Left renal pelvis (tissue), 4 donors: ENCODE measurements at regions not wholly inside any gene's neighbourhood (a gene's known extent, or its start where the extent isn't known, plus 50 kb on each side); places are given as distances from the start of the nearest gene placed in this dataset.

Experiments
- DNase-seq, 4 donors: peaks; one replicate each; pipeline ENCODE4 v3.0.0-alpha.2; 2013; ENCODE audit warnings: low read depth in 4 of 4, low spot score in 3 of 4

DNA sequence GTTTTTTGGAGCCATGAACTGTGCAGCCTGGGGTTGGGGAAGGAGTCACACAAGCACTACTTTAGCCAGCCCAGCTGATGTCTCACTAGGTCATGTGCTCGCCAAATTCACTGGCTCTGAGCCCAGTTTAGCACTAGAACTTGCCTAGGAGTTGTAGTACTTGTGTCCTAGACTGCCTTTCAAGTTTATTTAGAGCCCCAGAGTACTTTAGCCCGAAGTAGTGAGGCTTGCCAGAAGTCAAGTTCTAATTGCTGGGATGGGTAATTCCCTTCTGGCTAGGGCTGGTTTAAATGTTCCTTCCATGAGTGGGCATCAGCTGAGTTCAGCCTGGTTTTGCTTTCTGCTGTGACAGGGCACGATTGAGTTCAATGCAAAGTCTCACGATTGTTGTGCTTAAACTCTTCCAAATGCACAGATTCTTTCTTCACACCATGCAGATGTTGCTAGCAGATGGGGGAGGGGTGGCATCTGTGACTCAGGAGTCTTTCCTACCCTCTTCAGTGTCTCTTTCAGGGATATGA is 228.2 kb upstream of the ZPLD1 start:
- DNase-seq: no peak

DNA sequence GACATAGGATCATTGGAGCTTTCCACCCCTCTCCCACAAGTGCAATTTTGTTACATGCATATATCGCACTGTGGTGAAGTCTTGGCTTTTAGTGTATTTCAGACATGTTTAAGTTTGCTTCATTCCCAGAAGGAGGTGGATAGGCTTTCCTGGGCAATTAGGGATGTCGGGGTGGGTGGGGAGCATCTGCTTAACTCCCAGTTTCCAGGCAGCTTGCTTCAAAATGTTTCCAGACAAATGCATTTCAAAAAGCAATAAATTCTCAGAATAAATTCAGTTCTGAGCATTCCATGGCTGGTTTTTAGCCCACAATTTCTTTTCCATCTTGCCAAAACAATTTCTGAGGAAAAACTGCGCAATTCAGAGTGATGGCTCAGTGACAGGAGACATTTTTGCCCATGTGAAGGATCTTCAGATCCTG is 227.7 kb upstream of the ZPLD1 start:
- DNase-seq: no peak

DNA sequence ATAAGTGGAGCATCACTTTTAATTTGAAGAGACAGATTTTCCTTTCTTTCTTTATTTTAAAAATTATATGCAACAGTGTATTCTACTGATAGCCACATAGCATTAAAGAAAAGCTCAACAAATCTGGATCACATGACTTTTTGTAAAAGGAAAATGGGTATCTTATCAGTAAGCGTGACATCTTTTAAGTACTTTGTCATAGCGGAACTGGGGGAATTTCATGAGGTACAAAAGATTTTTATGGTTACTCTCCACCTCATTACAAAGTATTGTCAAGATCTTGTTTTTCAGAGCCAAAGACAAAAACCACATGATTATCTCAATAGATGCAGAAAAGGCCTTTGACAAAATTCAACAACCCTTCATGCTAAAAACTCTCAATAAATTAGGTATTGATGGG is 219.6 kb upstream of the ZPLD1 start:
- no peak for DNase-seq

DNA sequence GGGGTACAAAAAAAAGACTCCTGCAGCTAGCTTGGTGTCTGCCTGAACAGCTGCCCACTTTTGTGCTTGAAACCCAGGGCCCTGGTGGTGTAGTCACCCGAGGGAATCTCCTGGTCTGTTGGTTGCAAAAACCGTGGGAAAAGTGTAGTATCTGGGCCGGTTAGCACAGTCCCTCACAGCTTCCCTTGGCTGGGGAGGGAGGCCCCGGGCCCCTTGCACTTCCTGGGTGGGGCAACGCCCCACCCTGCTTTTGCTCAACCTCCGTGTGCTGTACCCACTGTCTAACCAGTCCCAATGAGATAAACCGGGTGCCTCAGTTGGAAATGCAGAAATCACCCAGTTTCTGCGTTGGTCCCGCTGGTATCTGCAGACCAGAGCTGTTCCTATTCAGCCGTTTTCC is 211.7 kb upstream of the ZPLD1 start:
- no peak for DNase-seq

DNA sequence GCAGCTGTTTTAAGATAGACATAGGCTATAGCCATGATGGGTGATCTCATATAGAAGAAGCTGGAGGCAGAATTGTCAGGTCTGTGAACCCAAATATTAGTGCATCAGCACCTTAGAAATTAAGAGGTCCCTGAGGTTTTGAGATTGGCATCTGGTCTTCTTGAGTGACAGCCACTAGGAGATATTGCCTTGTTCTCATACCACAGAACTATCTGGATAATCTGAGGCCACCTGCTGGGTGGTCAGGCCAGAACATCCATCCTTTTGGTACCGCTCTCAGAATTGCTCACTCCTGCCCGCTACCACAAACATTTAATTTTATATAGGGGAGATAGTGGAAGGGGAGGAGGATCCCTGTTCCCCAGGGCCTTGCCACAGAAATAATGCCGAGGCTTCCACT is 210.6 kb upstream of the ZPLD1 start:
- no peak for DNase-seq

DNA sequence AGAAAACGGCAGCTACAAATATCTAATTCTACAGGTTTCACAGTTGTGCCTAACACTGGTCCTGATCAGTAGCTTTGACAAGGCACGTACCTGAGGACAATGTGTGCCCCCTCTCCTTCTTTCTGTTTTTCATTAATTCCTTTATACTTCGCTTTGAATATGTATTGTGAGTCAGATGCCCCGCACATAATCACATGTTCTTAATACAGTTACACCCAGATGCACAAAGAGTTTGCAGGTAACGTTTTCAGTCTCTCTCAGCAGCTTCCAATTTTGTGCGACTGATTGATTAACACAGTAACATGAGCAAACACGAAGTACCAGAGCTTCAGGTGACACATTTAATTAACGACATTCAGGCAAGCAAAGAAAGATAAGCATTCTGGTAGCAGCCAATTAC is 209.8 kb upstream of the ZPLD1 start:
- no peak for DNase-seq

DNA sequence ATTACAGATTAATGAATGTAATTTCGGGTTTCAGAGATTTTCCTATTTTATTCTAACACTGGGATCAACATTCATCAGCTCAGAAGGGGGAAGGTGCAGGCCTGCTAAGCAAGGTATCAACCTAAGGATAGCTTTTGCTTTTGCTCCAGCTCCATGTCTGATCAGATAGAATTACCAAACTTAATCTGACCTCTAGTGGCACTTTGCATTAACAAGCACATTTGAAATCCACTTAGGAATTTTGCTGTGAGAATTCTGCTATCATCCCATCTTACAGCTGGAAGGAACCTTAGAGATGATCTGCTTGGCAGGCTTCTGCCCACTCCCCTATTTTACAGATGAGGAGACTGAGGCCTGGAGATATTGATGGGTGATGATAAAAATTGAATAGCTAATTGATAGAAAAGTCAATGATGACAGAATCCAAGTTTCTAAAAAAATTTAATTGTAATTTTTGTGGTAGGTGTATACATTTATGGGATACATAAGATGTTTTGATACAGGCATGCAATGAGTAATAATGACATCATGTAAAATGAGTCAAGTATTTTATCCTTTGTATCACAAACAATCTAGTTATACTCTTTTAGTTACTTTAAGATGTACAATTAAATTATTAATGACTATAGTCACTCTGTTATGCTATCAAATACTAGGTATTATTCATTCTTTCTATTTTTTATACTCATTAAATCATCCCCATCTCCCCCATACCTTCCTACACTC is 209.2 kb upstream of the ZPLD1 start:
- peak in 2 of 4 donors; percentile 40 to 49 for DNase-seq

DNA sequence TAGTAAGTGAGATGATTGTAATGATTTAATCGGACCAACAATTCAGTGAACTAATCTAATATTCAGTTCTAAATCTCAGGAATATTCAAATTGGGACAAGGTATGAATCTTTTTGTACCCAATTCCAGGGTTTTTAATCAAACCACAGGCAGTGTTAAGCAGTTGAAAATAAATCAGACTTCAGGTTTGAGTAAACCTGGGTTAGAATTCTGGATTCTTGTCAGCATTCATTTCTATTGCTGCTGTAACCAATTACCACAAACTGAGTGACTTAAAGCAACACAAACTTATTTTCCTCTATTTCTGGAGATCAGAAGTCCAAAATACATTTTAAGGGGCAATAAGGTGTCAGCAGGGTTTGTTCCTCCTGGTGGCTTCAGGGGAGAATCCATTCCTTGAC is 208.4 kb upstream of the ZPLD1 start:
- DNase-seq: no peak

DNA sequence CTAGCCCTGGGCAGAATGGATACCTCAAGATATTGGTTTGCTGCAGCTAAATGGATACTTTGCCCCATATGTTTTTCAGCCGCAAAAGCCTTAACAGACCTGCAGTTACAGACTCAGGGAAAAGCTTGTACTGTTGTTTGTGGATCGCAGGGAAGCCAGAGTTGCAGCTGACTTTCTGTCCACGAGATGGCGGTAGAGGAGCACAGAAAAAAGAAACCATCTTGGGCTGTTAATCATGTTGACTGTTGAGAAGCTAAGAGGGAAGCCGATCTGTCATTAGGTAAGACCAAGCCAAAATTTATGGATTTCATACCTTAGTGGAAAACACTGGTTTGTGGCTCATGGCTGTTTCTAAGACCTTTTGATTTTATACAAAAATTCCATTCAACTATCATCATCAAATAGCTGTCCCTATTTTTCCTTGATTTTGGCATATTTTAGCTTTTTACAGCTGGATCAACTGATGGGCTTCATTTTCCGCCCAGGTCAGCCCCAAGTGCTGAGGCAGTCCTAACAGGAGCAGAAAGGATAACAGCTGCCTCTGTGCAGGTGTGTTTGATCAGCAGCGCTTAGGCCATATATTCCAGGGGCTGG is 205.7 kb upstream of the ZPLD1 start:
- DNase-seq: peak; percentile 60 to 73 (median 70)

DNA sequence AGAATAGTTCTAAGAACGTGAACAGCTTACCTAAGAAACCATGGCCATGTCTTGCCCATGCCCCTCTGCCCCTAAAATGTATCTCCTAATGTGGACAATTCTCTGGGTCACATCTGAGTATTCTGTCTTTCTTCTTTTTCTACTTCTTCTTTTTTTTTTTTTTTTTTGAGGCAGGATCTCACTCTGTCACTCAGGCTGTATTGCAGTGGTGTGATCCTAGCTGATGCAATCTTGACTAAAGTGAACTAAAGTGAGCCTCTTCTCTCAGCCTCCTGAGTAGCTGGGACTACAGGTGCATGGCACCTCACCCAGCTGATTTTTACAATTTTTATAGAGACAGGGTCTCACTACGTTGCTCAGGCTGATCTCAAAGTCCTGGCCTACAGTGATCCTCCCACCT is 204.8 kb upstream of the ZPLD1 start:
- no peak for DNase-seq

DNA sequence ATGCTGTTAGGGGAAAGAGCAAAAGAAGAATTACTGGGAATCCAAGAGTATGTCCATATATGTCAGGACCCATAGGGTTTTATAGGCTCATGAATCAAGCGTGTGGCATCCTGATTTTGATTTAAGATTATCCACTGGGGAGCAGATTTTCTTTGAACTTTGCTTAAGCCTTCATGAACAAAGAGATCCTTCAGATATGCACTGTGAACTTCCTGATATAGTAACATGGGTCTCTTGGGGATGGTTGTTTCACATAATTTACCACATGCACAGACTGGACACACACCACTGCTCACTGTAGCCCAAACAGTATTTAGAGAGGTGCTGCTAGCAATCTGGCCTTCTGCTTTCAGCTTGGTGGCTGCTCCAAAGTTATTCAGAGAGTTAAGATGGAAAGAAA is 200.9 kb upstream of the ZPLD1 start:
- no peak for DNase-seq

DNA sequence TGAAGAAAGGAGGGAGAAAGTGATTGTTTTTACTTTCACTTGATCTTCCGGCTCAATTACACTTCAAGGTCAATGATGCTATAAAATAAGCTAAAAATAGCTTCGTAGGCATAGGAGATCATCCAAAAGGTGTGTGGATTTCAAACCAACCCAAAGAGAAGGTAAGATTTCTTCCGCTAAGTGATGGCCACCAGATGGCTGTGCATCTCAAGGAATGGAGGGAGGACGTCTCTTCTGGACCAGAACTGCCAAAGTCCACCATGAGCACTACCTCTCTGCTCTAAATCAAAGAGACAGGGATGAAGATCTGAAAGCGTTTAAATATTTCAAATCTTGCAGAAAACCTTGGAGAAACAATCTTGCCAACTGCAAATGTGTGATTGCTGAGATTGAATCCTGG is 199.1 kb upstream of the ZPLD1 start:
- DNase-seq: no peak

DNA sequence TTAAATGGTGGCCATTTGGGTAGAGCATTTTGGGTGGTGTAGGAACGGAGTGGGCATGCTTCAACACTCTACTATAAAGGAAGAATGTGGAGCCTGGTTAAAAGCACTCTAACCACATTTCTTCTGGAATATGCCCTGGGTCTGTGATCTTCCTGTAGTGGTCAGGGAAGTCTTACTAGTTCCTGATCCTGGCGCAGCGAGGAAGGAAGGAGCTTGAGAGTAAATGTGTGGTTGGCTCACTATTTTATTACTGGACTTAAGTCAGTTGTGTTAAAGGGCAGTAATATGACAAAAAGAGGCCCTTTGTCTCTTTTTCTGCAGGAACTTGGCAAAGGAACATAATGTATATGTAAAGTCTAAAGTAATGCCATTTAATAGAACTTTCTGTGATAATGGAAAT is 197.6 kb upstream of the ZPLD1 start:
- no peak for DNase-seq

DNA sequence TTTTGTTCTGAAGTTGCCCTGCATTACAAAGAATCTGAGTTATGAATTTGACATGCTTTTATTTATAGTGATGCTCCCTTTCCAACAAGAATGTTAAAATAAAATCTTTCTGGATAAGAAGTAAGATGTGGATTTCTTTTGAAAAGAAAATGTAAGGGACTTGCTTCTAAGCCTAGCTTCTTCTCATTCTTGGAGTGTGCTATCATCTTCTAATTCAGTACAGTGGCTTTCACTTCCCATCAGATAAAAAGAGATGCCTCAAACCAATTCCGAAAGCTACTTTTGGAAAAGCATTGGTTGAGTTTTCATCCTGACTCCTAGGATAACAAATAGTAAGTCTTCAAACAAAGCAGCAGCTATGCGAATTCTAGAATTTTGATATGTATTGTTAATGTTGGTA is 197.0 kb upstream of the ZPLD1 start:
- DNase-seq: no peak

DNA sequence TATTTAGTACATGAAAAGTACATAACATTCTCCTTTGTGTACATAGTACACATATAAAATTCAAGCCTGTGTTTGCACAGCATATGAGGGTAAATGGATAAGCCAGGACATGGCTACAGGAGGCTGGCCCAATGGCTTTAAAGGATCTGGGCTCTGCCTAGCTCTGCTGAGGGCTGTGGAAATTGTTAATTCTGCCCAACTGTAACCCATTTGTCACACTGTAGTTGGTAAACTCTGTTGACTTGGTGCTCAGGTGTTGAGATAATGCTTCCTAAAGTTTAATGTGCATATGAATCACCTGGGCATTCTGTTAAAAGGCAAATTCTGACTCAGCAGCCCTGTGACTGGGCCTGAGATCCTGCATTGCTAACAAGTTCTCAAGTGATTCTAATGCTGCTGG is 196.5 kb upstream of the ZPLD1 start:
- DNase-seq: no peak

DNA sequence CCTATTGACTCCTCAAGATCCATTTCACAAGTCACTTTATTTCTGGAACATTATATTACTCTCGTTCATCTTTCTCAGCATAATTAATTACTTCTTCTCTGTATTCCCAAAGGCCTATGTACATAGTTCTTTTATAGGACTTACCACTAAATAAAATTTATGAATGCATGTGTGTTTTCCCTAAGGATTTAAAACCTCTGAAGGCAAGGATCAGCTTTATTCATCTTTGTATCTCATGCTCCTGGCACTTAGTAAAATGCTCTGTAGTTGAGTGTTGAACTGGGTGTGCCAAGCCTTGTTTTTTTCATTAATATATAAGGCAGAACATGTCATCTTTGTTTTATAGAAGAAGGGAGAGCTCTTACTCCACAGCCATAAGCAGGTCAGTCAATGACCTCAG is 194.1 kb upstream of the ZPLD1 start:
- no peak for DNase-seq

DNA sequence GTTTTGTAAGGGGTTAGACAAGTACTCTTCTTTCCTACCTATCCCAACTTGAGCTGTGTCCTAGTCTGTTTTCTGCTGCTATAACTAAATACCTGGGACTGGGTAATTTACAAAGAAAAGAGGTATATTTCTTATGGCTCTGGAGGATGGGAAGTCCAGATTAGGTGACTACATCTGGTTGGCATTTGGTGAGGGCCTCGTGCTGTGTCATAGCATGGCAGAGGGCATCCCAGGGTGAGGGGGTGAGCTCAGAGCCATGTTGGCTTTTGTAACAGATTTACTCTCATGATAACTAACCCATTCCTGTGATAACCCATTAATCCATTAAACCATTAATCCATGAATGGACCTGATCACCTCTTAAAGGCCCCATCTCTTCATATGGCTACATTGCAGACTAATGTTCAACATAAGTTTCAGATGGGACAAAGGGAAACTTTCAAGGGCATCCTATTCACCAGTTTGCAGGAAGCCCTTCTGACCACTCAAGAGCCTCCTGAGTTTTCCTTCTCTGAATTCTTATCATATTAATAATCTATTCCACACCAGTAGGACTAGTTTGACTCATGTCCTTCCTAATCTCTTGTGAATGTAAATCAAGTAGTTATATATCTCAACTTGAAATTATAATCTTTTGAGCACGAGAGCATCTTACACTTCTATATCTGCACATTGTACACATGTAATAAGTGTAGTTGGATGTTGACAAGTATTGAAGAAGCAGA is 185.7 kb upstream of the ZPLD1 start:
- no peak for DNase-seq

DNA sequence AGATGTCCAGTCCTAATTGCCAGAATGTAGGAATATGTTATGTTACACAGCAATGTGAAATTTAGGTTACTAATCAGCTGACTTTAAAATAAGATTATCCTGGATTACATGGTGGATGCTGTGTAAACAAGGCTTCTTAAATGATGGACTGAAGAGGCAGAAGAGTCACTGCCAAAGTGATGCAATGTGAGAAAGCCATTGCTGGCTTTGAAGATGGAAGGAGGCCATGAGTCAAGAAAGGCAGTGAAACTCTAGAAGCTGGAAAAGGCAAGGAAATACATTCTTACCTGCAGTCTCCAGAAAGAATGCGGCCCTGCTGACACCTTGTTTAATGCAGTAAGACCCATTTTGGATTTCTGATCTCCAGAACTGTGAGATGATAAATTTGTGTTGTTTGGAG is 179.1 kb upstream of the ZPLD1 start:
- DNase-seq: no peak

DNA sequence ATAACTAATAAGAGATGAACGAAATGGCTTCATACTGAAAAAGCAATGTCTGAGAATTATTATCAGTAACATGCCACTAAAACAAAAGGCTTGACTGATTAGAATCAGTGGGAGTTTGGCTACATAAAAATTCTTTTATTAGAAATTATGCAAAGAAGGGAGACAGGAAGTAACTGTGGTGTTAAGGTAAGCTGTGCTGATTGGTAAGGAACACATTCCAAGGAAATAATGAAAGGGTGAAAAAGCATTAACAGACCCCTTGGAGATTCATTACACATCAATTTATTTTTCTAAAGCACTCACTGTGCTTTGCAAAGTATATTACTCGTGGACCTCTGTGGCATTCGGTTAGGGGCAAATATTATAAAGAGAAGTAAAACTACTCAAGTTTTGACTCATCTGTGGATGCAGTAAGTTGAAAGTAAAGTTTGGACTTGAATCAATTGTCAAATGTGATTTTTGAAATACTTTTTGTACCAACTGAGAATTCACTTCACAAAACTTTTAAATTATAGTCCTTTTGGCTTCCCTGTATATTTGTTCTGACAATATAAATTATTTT is 176.1 kb upstream of the ZPLD1 start:
- no peak for DNase-seq

DNA sequence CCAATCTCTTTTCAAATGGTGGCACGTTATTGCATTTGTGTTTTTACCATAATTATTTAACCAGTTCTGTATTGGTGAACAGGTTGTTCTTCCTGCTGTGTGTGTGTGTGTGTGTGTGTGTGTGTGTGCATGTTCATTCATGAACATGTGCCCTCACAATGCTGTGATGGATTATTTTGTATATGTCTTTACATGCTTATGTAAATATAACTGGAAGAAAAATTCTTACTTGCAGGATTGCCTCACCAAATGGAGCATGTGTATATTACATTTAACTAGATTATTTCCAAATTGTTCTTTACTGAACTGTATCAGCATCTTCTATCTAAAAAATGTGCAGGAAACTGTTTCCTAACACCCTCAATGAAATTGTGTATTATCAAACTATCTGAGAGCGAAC is 175.2 kb upstream of the ZPLD1 start:
- DNase-seq: no peak

DNA sequence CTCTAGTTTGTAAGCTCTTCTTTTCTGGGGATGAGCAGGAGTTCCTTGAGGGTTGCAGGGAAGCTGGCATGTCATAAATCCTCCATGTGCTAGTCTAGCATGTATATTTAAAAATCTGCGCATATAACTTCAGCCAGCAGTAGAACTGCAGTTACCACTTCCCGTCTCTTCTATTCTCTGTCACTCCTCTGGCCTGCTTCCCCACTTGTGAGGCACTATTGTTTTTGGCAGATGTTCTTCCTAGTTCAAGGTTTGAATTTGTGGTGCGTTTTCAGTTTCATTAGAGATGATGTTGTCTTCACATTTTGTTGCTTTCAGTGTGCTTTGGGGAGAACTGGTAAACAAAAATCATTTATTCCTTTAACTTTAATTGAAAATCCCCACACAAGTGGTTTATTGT is 169.1 kb upstream of the ZPLD1 start:
- DNase-seq: no peak

DNA sequence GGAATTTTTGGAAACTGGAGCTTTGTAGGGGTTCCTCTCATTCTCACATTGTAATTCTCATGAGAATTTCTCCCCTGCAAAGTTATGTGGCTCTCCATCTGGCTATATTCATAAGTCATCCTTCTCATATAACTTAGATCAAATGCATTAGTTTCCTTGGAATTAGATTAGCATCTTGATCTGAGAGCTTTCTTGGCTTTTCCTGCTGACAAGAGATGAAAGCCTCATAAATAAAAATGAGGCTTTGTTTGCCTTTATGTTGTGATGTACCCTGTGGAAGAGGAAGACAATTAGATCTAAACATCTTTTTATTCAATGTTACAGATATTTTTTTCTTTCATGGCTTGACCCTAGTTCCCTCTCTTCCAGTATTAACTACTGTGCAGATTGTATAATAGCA is 165.4 kb upstream of the ZPLD1 start:
- DNase-seq: no peak
